Stimulated activated CD8-positive, alpha-beta memory T cell treated with anti-CD3 and anti-CD28 coated beads, Interleukin-15, amount 100 ng/mL, for 48 hours (primary cell): ENCODE measurements at regions not wholly inside any gene's neighbourhood (a gene's known extent, or its start where the extent isn't known, plus 50 kb on each side); places are given as distances from the start of the nearest gene placed in this dataset.

Source experiments
- DNase-seq, 2 donors: peaks; one replicate each; pipeline ENCODE4 v3.0.0-alpha.2; 2020; ENCODE audit warnings: low read depth in 2 of 2

- DNase-seq: no peak
Observed at GRCh38 chr17:65477600-65477999, 83.8 kb downstream of the AXIN2 start.

- no peak for DNase-seq
Observed at GRCh38 chr17:65474660-65475059, 86.8 kb downstream of the AXIN2 start.

GRCh38 chr17:65473985-65474384, 87.5 kb downstream of the AXIN2 start:
- DNase-seq: no peak

DNA sequence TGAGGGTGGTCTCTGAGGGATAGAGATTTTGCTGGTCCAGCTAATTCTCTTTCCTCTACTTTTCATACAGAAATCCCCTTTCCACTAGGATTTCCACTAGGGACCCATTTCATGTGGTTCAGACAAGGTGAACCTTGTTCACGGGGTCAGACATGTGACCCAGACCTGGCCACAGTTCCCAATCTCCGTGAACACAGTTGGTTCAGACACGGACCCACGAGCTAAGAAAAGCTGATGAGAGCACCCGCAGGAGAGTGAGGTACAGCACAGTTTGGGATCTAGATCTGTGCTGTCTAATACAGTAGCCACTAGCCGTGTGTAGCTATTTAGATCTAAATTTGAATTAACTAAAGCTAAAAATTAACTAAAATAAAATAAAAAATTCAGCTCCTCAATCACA, 88.1 kb downstream of the AXIN2 start:
- DNase-seq: no peak

DNA sequence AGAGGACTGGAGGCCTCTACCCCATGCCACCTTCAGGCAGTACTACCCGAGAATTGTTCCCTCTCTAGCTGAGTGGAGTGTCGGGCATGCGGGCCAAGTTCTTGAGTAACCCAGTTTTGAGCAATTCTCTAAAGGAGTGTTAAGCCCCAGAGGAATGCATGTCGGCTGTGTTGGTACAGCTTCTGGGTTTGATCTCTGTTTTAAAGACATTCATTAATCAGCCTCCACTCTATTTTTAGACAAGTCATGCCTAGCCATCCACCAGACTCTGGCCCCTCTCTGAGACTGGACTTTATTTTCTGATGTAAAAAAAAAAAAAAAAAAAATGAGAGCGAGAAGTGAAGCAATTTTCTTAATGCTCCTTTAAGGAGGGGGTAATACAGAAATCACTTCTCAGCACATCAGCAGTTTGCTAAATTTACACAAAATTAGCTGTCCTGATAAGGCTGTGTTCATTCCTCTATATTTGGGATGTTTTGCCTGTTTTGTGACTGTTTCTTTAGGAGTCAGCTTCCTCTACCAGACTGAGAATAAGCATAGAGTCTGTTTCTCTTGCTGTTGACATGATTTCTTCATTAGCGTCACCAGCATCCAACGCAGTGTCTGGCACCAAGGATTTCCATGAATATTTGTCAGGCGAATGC, 88.7 kb downstream of the AXIN2 start:
- no peak for DNase-seq

DNA sequence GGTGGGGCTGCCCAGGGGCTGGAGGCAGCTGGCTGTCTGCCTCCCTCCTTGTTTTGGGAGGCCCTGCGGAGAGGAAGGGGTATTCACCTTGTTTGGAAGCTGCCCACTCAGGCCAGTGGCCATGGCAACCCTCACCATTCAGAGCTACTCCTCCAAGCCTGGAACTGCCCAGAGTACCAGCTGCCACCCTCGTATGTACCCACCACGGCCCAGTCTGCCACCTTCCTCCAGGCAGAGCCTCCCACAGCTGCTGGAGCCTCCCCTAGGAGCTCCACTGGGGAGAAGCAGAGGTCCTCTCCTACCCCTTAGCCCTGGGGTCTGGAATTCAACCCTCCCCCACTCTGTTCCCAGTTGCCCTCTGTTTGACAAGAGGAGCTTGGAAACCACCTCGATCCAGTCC, 90.7 kb downstream of the AXIN2 start:
- DNase-seq: no peak

DNA sequence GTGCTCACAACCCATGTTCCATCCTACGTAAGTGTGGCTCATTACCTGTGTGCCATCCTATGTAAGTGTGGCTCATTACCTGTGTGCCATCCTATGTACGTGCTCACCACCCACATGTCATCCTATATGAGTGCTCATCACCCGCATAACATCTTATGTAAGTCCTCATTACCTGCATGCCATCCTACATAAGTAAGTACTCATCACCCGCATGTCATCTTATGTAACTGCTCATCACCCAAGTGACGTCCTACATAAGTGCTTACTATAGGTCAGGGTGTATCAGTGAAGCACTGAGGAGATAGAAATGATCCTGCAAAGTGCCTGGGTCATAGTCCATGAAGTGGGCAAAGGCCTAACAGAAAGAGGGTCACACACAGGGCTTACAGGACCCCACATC, 93.1 kb downstream of the AXIN2 start:
- DNase-seq: no peak

GRCh38 chr17:65467156-65467555, 94.3 kb downstream of the AXIN2 start:
- no peak for DNase-seq

DNA sequence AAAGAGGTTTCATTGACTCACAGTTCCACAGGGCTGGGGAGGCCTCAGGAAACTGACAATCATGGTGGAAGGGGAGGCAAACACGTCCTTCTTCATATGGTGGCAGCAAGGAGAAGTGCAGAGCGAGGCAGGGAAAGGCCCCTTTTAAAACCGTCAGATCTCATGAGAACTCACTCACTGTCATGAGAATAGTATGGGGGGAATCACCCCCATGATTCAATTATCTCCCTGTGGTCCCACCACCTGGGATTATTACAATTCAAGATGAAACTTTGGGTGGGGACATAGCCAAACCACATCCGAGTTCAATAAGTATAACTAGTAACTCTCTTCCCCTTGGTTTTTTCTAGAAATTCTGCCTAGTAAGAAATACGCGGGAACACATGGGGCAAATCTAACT, 94.9 kb downstream of the AXIN2 start:
- DNase-seq: no peak

DNA sequence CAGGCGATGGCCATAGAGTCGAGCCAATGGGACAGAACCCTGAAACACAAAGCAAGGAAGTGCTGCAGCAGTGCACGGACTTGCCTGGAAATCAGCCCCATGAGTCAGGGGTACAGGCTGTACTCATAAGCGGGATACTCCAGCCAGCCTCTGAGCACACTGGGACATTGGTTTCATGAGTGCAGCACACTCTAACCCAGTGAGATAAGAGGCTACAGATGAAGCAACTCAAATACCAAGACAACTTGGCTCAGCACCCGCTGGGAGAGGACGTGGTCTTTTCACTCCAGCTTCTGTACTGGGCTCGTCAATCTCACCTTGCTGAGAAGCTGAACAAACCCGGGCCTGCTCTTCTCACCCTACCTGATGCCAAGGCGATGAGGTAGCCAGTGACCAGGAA, 98.2 kb downstream of the AXIN2 start:
- no peak for DNase-seq

DNA sequence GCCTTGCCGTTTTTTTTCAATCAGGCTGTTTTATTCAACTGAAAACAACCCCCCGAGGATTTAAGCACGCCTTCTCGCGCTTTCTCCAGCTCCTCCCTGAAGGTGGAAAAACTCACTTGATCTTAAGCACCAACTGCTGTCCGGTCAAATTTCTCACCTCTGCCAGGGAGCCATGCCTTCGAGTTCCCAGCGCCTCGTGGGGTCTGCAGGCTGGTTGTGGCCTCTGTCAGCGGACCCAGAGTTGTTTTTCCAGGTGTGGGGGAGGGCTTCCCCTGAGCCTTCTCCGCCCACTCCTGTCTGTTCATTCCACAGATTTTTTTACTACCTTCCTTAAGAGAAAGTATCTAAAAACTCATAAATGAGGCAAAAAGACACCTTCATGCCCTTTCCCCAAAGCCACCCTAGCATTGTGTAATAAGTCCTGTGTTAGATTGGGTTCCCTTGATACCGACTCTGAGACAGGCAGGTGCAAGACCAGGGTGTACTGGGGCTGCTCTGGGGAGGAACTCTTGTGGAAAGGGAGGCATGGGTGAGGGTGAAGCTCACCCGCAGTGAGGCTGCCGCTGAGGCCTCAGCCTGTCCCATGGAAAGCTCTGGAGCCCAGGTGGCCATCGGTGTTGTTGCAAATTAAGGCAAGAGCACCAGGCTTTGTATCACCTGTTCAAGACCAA, 101.6 kb downstream of the AXIN2 start:
- DNase-seq: no peak

GRCh38 chr17:65457635-65458257, 103.7 kb downstream of the AXIN2 start:
- no peak for DNase-seq

DNA sequence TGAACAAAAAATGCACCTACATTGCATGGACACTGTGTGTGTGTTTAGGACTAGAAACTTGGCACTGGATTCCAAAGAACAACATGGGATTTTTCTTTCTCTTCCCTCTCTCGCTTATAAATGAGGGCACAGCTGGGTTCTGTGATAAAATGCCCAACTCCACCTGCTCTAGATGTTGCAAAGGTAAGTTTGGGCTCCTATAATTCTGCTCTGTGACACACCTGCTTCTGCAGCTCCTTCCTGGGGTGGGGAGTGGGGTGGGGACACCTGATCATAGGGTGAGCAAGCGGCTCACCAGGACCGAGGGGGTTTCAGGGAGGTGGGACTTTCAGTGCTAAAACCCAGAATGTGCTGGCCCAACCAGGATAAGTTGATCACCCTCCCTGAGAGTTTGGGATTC, 104.3 kb downstream of the AXIN2 start:
- no peak for DNase-seq

GRCh38 chr17:65456368-65457151, 104.9 kb downstream of the AXIN2 start:
- no peak for DNase-seq

GRCh38 chr17:65455972-65456343, 105.5 kb downstream of the AXIN2 start:
- no peak for DNase-seq

- no peak for DNase-seq
Observed at GRCh38 chr17:65455154-65455971, 106.1 kb downstream of the AXIN2 start.

GRCh38 chr17:65453204-65453931, 108.1 kb downstream of the AXIN2 start:
- no peak for DNase-seq

DNA sequence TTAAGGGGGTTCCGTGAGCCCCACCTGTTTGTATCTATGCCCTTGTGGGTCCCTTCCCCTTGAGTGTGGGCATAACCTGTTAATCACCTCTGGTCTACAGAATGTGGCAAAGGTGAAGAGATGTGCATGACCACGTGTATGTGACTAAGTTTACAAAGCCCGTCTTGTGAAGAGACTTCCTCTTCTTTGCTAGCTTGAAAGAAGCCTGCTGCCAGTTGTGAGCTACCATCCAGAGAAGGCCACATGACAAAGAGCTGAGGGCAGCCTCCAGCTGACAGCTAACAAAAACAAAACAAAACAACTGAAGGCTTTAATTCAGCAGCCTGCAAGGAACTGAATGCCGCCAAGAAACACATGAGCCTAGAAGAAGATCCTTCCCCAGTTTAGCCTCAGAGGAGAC, 112.0 kb downstream of the AXIN2 start:
- DNase-seq: no peak

DNA sequence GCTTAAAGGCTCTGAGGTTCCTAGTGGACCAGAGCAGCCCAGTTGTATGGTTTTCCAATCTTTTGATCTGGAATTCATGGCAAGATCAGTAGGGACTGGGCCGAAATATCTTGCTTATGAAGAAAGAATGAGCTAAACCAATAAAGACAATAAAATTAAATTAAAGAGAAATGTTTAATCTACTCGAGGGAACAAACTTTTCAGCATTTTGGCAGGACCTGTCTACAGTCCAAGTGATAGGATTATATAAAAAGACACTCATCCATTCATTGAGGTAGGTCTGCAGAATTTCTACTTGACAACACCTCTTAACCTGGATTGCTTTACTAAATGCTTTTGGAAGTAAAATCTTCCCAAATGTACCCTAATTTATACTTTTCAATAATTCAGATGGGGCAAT, 113.6 kb downstream of the AXIN2 start:
- DNase-seq: no peak

DNA sequence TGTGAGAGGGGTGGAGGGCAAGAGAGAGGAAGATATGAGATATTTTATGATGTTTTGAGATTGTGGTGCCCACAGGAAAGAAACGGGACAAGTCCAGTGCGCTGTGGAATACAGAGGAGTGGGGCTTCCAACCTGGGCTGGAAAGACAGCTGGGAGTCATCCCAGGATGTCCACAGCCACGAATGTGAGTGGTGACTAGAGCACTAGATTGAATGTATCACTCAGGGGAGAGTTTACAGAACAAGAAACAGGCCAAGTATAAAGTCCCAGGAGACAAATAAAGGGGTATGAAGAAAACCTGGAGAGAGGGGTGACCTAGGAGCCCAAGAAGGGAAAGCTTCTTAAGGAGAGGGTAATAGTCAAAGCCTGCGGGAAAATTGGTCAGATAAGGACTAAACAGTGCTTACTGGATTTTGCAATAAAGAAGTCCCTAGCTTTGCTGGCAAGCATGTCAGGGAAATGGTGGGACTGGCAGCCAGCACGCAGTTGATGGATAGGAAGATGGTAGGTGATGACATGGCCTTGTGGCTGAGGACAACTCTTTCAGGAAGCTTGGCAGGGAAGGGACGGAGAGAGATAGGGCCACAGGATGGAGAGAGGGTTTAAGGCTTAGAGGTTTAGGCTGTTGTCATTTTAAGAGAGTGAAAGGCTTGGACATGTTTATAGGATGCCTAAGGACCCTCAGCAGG, 114.5 kb downstream of the AXIN2 start:
- no peak for DNase-seq

GRCh38 chr17:65446043-65446442, 115.4 kb downstream of the AXIN2 start:
- DNase-seq: no peak
